IPS DF 4.7 (cell line): ENCODE measurements at regions not wholly inside any gene's neighbourhood (a gene's known extent, or its start where the extent isn't known, plus 50 kb on each side); places are given as distances from the start of the nearest gene placed in this dataset.

Experiments
- DNase-seq: peaks from one replicate; pipeline ENCODE4 v3.0.0-alpha.2; 2013; ENCODE audit warnings: low spot score; ENCODE audit errors: extremely low read depth

GRCh38 chr10:108147346-108147745 lies 982.8 kb upstream of the SORCS1 start:
- DNase-seq, result no peak

GRCh38 chr10:108141064-108141463 lies 976.6 kb upstream of the SORCS1 start:
- DNase-seq, result no peak

GRCh38 chr10:108132303-108132702 lies 967.8 kb upstream of the SORCS1 start:
- DNase-seq, result no peak

- DNase-seq, result no peak
Observed at GRCh38 chr10:108130575-108130974, 966.1 kb upstream of the SORCS1 start.

- DNase-seq, result peak; percentile 25
Observed at GRCh38 chr10:108112218-108112617, 947.7 kb upstream of the SORCS1 start.

- DNase-seq, result no peak
Observed at GRCh38 chr10:108104551-108105156, 940.1 kb upstream of the SORCS1 start.

- DNase-seq, result no peak
Observed at GRCh38 chr10:108097258-108097657, 932.8 kb upstream of the SORCS1 start.

- DNase-seq, result no peak
Observed at GRCh38 chr10:108095932-108096925, 931.7 kb upstream of the SORCS1 start.

- DNase-seq, result no peak
Observed at GRCh38 chr10:108090476-108091215, 926.1 kb upstream of the SORCS1 start.

GRCh38 chr10:108086502-108086901 lies 922.0 kb upstream of the SORCS1 start:
- DNase-seq, result no peak

GRCh38 chr10:108082596-108082995 lies 918.1 kb upstream of the SORCS1 start:
- no peak for DNase-seq

- no peak for DNase-seq
Observed at GRCh38 chr10:108078263-108078662, 913.8 kb upstream of the SORCS1 start.

- no peak for DNase-seq
Observed at GRCh38 chr10:108072466-108072865, 908.0 kb upstream of the SORCS1 start.

GRCh38 chr10:108070789-108071188 lies 906.3 kb upstream of the SORCS1 start:
- no peak for DNase-seq

GRCh38 chr10:108069096-108069495 lies 904.6 kb upstream of the SORCS1 start:
- no peak for DNase-seq

GRCh38 chr10:108064746-108065260 lies 900.3 kb upstream of the SORCS1 start:
- DNase-seq, result no peak

- DNase-seq, result no peak
Observed at GRCh38 chr10:108060246-108060645, 895.7 kb upstream of the SORCS1 start.

- DNase-seq, result no peak
Observed at GRCh38 chr10:108055506-108055905, 891.0 kb upstream of the SORCS1 start.

- no peak for DNase-seq
Observed at GRCh38 chr10:108052981-108053380, 888.5 kb upstream of the SORCS1 start.

- no peak for DNase-seq
Observed at GRCh38 chr10:108051218-108051617, 886.7 kb upstream of the SORCS1 start.

- DNase-seq, result no peak
Observed at GRCh38 chr10:108050626-108051025, 886.1 kb upstream of the SORCS1 start.

- no peak for DNase-seq
Observed at GRCh38 chr10:108049668-108050067, 885.2 kb upstream of the SORCS1 start.
